RWPE2 (cell line): ENCODE measurements at regions not wholly inside any gene's neighbourhood (a gene's known extent, or its start where the extent isn't known, plus 50 kb on each side); places are given as distances from the start of the nearest gene placed in this dataset.

ENCODE experiments used
- ATAC-seq: fragments of 200-7000 bp; cut with Tn5 transposase; 3 replicates; pipeline ENCODE4 v1.9.1; 2021; ENCODE audit warnings: low read depth
- DNase-seq: peaks from one replicate; pipeline ENCODE4 v3.0.0-alpha.2; 2020; ENCODE audit warnings: low spot score
- H3K27ac ChIP-seq: fragments of 450-650 bp; 2 replicates; pipeline ENCODE4 v1.5.1; 2017; ENCODE audit warnings: mild to moderate bottlenecking; ENCODE audit not compliant: poor library complexity, severe bottlenecking
- H3K27me3 ChIP-seq: fragments of 250-450 bp; sonication (Bioruptor Pico); 2 replicates; pipeline ENCODE4 v1.5.1; 2021; ENCODE audit warnings: mild to moderate bottlenecking, moderate library complexity; ENCODE audit not compliant: insufficient read depth, poor library complexity, severe bottlenecking
- H3K36me3 ChIP-seq: fragments of 250-450 bp; sonication (Bioruptor Pico); 2 replicates; pipeline ENCODE4 v1.5.1; 2020; ENCODE audit warnings: low read depth, mild to moderate bottlenecking, moderate library complexity
- H3K4me1 ChIP-seq: fragments of 250-450 bp; sonication (Bioruptor Pico); 2 replicates; pipeline ENCODE4 v1.5.1; 2021; ENCODE audit warnings: mild to moderate bottlenecking, moderate library complexity; ENCODE audit not compliant: insufficient read depth, poor library complexity, severe bottlenecking
- H3K4me3 ChIP-seq: fragments of 250-450 bp; sonication (Bioruptor Pico); 2 replicates; pipeline ENCODE4 v1.5.1; 2021; ENCODE audit warnings: mild to moderate bottlenecking, moderate library complexity; ENCODE audit not compliant: severe bottlenecking
- H3K9me3 ChIP-seq: fragments of 250-450 bp; sonication (Bioruptor Pico); 2 replicates; pipeline ENCODE4 v1.5.1; 2021; ENCODE audit warnings: mild to moderate bottlenecking, moderate library complexity; ENCODE audit not compliant: severe bottlenecking
- CTCF ChIP-seq: fragments of 450-650 bp; IDR thresholded peaks from one replicate; pipeline ENCODE4 v1.5.1; 2017; ENCODE audit warnings: mild to moderate bottlenecking, moderate library complexity; ENCODE audit not compliant: poor library complexity, severe bottlenecking

GRCh38 chr14:71668186-71668912, 263.9 kb upstream of the RGS6 start:
- no peak overlapping the region for H3K4me3 ChIP-seq
- no peak for DNase-seq
- H3K36me3 ChIP-seq = peaks cover 58% of the 10 kb centered on the region
- TF ChIP-seq CTCF = no peak
- ATAC-seq = peak; percentile 18; the same call in 1 of the 3 replicates
- H3K27ac ChIP-seq = no peak overlapping the region
- no peaks in the 10 kb centered on the region for H3K4me1 ChIP-seq
- no peaks in the 10 kb centered on the region for H3K27me3 ChIP-seq
- H3K9me3 ChIP-seq = no peaks in the 10 kb centered on the region

GRCh38 chr14:71672596-71672995, 259.6 kb upstream of the RGS6 start:
- Histone ChIP-seq H3K9me3 (peaks cover 2% of the 10 kb centered on the region), H3K4me1 (no peaks in the 10 kb centered on the region), H3K27me3 (no peaks in the 10 kb centered on the region), H3K4me3 (no peak overlapping the region), H3K27ac (no peak overlapping the region), H3K36me3 (peaks cover 56% of the 10 kb centered on the region)
- ATAC-seq (0 out of 3 replicates have a peak, but pooled peaks have one; percentile 10), DNase-seq (no peak)
- no peak for TF ChIP-seq CTCF

GRCh38 chr14:71675126-71675899, 256.9 kb upstream of the RGS6 start:
- DNase-seq (no peak), ATAC-seq (no peak)
- Histone ChIP-seq H3K27ac (no peak overlapping the region), H3K9me3 (peaks cover 2% of the 10 kb centered on the region), H3K36me3 (peaks cover 53% of the 10 kb centered on the region), H3K4me3 (no peak overlapping the region), H3K4me1 (no peaks in the 10 kb centered on the region), H3K27me3 (no peaks in the 10 kb centered on the region)
- TF ChIP-seq CTCF = no peak

- no peak for TF ChIP-seq CTCF
- no peak for ATAC-seq
- no peak overlapping the region for H3K27ac ChIP-seq
- peaks cover 49% of the 10 kb centered on the region for H3K36me3 ChIP-seq
- peaks cover 2% of the 10 kb centered on the region for H3K9me3 ChIP-seq
- no peaks in the 10 kb centered on the region for H3K4me1 ChIP-seq
- no peaks in the 10 kb centered on the region for H3K27me3 ChIP-seq
- DNase-seq = no peak
- H3K4me3 ChIP-seq = no peak overlapping the region
Observed at GRCh38 chr14:71675900-71676287, 256.3 kb upstream of the RGS6 start.
